HG03060 (cell line): ENCODE measurements at regions not wholly inside any gene's neighbourhood (a gene's known extent, or its start where the extent isn't known, plus 50 kb on each side); places are given as distances from the start of the nearest gene placed in this dataset.
"Not testable (repeated sequence)": the region's sequence is repeated elsewhere in the genome, so short reads cannot be mapped to it uniquely, and the experiment has no call there.

Experiments
- ATAC-seq: cut with Tn5 transposase; IDR thresholded peaks from one replicate; pipeline ENCODE4 v1.9.1; 2021; ENCODE audit warnings: low read depth, moderate number of reproducible peaks; ENCODE audit not compliant: unreplicated experiment

GRCh38 chr2:184168823-184169222, 429.5 kb upstream of the ZNF804A start:
- not testable (repeated sequence) for ATAC-seq

GRCh38 chr2:184169366-184169765, 429.0 kb upstream of the ZNF804A start:
- no peak for ATAC-seq

GRCh38 chr2:184174493-184175104, 423.7 kb upstream of the ZNF804A start:
- ATAC-seq = no peak

DNA sequence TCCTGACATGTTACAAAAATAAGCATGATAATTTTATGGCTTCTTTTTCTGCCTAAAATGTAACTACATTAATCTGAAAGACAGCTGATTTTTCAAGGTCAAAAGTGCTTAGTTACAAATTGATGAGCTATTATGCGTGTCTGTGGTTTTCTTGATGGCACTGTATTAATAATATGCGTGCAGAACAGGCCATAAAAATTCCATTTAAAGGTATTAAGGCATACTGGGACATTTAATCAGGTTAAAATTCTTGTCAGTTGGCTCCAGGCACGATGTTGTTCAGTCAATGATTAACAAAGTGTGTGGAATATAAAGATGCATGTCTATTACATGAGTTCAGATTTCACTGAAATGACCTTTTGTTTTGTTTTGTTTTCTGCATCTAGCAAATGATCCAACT, 420.1 kb upstream of the ZNF804A start:
- ATAC-seq = no peak

DNA sequence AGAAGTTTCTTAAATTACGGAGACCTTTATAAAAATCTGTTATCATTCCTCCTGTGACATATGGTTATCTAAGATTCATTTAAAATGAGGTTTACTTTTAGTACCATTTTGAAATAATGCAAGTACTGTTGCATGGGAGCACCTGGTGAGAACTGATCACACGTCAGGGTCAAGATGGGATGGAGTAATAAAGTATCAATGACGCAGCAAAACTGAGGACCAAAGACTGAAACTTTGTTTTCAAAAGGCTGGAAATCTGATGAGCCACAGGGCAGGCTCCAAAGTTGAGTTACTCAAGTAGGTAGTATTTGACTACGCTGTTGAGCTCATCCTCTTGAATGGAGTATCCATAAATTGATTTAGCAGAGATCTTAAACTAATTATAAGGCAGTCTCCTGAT, 411.9 kb upstream of the ZNF804A start:
- ATAC-seq = no peak

- ATAC-seq = no peak
These were observed 410.8 kb upstream of the ZNF804A start for GRCh38 chr2:184187421-184187971.

- ATAC-seq = no peak
These were observed 407.6 kb upstream of the ZNF804A start for GRCh38 chr2:184190725-184191124.

GRCh38 chr2:184192649-184193048, 405.7 kb upstream of the ZNF804A start:
- no peak for ATAC-seq

GRCh38 chr2:184197413-184197812, 400.9 kb upstream of the ZNF804A start:
- ATAC-seq = no peak

- ATAC-seq = not testable (repeated sequence)
These were observed 399.5 kb upstream of the ZNF804A start for GRCh38 chr2:184198791-184199190.

DNA sequence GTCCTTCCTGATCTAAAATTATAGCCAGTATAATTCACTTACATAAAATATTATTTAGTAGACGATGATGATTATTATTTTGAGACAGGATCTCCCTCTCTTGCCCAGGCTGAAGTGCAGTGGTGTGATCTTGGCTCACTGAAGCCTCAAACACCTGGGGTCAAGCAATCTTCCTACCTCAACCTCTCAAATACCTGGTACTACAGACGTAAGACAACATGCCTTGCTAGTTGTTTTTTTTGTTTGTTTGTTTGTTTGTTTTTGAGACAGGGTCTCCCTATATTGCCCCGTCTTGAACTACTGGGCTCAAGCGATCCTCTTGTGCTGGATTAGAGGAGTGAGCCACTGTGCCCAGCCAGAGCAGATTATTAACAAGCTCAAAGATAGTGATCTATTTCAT, 399.1 kb upstream of the ZNF804A start:
- no peak for ATAC-seq

DNA sequence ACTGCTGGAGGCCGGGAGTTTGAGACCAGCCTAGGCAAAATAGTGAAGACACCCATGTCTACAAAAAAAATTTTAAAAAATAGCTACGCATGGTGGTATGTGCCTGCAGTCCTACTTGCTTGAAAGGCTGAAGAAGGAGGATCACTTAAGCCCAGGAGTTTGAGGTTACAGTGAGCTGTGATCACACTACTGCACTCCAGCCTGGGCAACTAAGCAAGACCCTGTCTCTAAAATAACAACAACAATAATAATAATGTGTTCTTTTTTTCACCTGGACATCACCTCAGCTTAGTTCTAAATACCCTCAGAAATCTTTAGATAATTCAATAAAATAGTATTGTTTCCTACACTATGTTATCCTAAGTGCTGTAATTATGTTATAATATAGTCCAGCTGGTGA, 397.1 kb upstream of the ZNF804A start:
- no peak for ATAC-seq

DNA sequence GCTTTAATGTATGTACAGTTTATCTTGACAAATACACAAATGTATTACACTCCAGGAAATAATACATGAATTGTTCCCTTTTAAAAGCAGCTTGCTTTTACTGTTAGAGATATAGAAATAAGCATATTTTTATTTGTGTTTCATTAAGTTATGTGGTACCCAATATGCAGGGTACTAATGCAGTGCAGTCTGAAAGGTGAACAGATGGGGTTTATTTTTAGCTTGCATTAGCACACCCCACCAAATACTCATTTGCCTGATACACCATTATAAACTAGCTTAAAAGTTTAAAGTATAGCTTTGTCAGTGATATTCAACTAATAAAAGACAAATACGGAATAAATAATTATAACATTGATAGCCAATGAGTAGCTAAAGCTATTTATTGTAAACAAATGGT, 394.7 kb upstream of the ZNF804A start:
- ATAC-seq = no peak

DNA sequence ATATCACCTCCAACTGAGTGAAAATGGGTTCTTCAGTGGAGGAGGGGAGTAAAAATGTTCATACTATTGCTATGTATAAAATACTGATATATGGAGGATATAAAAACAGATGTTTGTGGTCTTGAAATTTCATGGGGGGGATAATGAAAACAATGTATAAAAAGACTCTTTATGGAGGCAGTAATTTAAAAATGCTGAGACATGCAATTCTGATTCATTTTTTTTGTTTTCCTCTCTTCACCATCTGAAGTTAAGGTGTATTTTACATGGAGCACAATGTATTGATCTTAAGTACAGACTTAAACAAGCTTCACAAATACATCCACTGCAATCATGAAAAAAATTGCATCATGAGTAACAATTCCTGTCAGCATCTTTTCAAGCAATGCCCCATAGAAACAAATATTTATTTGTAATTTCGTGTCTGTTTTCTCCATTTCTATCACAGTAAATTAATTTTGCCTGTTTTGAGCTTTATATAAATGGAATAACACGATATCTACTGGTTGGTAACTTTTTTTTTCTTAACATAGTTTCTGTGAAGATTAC, 393.2 kb upstream of the ZNF804A start:
- ATAC-seq = no peak

GRCh38 chr2:184206045-184206444, 392.3 kb upstream of the ZNF804A start:
- no peak for ATAC-seq

DNA sequence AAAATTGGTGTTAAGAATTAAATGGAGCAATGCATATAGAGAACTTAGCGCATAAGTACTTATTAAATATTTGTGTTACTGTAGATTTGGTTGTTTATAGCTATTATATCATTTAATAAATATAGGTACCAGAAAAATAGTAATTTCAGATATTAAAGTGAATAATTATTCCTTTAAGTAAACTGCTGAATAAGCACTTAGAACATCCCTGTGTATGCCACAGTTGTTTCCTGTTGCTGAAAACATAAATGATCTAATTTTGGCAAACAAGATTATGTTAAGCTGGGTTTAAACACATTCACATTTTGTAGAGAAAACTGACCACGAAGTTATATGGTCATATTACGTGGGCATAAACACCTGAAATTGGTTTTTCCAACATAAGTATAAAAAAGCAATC, 388.0 kb upstream of the ZNF804A start:
- ATAC-seq = no peak

- ATAC-seq = no peak
These were observed 382.6 kb upstream of the ZNF804A start for GRCh38 chr2:184215745-184216144.

DNA sequence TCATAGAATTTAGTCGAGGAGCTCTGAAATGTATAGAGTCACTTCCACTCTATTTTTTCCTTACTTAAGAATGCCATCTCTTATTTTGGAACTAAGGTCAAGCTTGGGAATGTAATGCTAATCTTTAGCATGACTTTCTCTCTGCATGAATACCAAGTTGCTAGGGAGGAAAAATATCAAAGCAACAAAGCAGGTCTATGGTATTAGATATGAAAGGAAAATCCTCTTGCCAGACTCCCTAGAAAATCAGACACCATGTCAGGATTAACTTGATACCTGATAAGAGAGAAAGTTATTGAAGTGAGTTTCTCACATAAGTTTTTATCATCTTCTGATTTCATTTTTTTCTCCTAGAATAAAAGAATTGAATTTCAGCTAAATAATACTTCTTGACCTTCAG, 341.7 kb upstream of the ZNF804A start:
- ATAC-seq = no peak

DNA sequence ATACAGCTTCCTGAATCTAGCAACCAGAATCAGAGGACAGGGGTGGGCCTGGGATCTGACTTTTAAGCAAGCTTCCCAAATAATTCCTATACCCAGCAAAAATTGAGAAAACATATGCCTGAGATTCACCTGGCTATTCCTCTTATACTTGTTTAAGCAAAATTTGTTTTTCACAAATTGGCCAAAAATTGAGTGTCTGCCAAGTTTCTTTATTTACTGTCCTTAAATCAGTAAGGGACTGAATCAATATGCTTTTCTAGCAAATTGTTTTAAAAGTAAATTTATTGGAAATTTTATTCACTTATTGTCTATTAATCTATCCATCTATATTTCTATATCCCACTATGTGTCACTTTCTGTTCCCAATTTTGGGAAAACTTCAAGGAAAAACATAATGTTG, 337.0 kb upstream of the ZNF804A start:
- ATAC-seq = no peak

DNA sequence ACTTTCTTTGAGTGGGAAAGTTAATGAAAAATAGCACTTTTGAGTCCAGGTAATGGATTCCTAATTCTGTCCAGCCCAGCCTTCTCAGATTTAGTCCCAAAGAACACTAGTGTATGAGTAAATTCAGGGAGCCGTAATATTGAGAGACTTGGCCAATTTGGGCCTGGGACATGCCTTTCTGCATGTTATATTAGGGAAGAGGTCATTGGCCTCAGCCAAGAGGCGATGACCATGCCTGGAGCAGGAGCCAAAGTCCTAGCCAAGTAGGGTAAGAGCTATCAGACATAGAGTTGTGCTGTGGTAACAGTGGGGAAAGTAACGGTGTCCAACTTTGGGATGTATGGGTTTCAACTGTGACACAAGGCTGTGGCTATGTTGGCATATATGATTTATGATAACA, 336.5 kb upstream of the ZNF804A start:
- no peak for ATAC-seq

GRCh38 chr2:184268900-184269477, 329.3 kb upstream of the ZNF804A start:
- no peak for ATAC-seq

GRCh38 chr2:184270660-184271059, 327.7 kb upstream of the ZNF804A start:
- ATAC-seq = no peak
